Lung (tissue), 11 donors: ENCODE measurements at regions not wholly inside any gene's neighbourhood (a gene's known extent, or its start where the extent isn't known, plus 50 kb on each side); places are given as distances from the start of the nearest gene placed in this dataset.

Experiments
- ATAC-seq: fragments of 200-7000 bp; cut with Tn5 transposase; one replicate; pipeline ENCODE4 v1.9.1; 2020; ENCODE audit warnings: moderate number of reproducible peaks; ENCODE audit not compliant: insufficient read depth, low FRiP score
- DNase-seq, 3 donors: peaks; one replicate each; pipeline ENCODE4 v3.0.0-alpha.2; 2013 to 2017
- H3K27ac ChIP-seq, 2 donors: one replicate each; pipeline ENCODE4 v1.5.1; 2013; ENCODE audit warnings: mild to moderate bottlenecking in 2 of 2, moderate library complexity in 2 of 2, control low read depth in 1 of 2, inconsistent platforms in 1 of 2, low read depth in 1 of 2, low read length in 1 of 2
- H3K27me3 ChIP-seq, 3 donors: one replicate each; pipeline ENCODE4 v1.5.1; 2013; ENCODE audit warnings: low read length in 2 of 3; ENCODE audit not compliant: control insufficient read depth in 3 of 3, insufficient read depth in 3 of 3
- H3K36me3 ChIP-seq, 4 donors: one replicate each; pipeline ENCODE4 v1.5.1; 2013; ENCODE audit warnings: low read length in 4 of 4, mild to moderate bottlenecking in 1 of 4, moderate library complexity in 1 of 4; ENCODE audit not compliant: control insufficient read depth in 4 of 4, insufficient read depth in 4 of 4
- H3K4me1 ChIP-seq, 5 donors: one replicate each; pipeline ENCODE4 v1.5.1; 2013; ENCODE audit warnings: low read length in 5 of 5, mild to moderate bottlenecking in 2 of 5, moderate library complexity in 1 of 5; ENCODE audit not compliant: control insufficient read depth in 5 of 5, insufficient read depth in 5 of 5
- H3K4me3 ChIP-seq: one replicate; pipeline ENCODE4 v1.5.1; 2013; ENCODE audit warnings: mild to moderate bottlenecking, control low read depth, moderate library complexity
- H3K9ac ChIP-seq, 2 donors: one replicate each; pipeline ENCODE4 v1.5.1; 2013; ENCODE audit warnings: low read length in 2 of 2, control low read depth in 1 of 2; ENCODE audit not compliant: insufficient read depth in 1 of 2
- H3K9me3 ChIP-seq, 4 donors: one replicate each; pipeline ENCODE4 v1.5.1; 2013; ENCODE audit warnings: low read length in 3 of 4, mild to moderate bottlenecking in 1 of 4, moderate library complexity in 1 of 4; ENCODE audit not compliant: control insufficient read depth in 4 of 4, insufficient read depth in 3 of 4
- CTCF ChIP-seq: IDR thresholded peaks from 2 replicates; pipeline ENCODE4 v1.5.1; 2012; ENCODE audit warnings: mild to moderate bottlenecking; ENCODE audit errors: control extremely low read depth, extremely low read depth
- WGBS, 2 donors: extraction: QIAGEN DNeasy Blood & Tissue Kit; methylation state at CpG; one replicate each; pipeline ENCODE4 v1.1.7; 2013; 5-methylcytosine and 5-hydroxymethylcytosine counted together
- donor health status: control.
- donor health status: control.
- donor health status: Bipolar disorder and iron deficiency.
- donor health status: healthy.
- donor health status: DM: yes; HTN: yes; CAD: no.

GRCh38 chr1:162991444-162991843 lies 77.7 kb upstream of the RGS4 start:
- Histone ChIP-seq H3K4me1 (peaks cover 0 to 5% (median 0%) of the 10 kb centered on the region in 5 donors), H3K27ac (no peak overlapping the region), H3K27me3 (peaks cover 0 to 3% (median 0%) of the 10 kb centered on the region in 3 donors), H3K9me3 (no peaks in the 10 kb centered on the region), H3K4me3 (no peak overlapping the region), H3K36me3 (no peaks in the 10 kb centered on the region), H3K9ac (no peak overlapping the region)
- no peak for ATAC-seq
- WGBS, 2 donors, result 84 to 90% methylated on average over 6 of the region's 6 CpGs
- no peak for DNase-seq
- no peak for TF ChIP-seq CTCF

- Histone ChIP-seq H3K4me3 (no peak overlapping the region), H3K27ac (no peak overlapping the region), H3K4me1 (peaks cover 0 to 5% (median 0%) of the 10 kb centered on the region in 5 donors), H3K36me3 (no peaks in the 10 kb centered on the region), H3K9me3 (no peaks in the 10 kb centered on the region), H3K27me3 (peaks cover 0 to 3% (median 0%) of the 10 kb centered on the region in 3 donors), H3K9ac (no peak overlapping the region)
- no peak for DNase-seq
- no peak for TF ChIP-seq CTCF
- 88 to 92% methylated on average over 3 of the region's 3 CpGs for WGBS, 2 donors
- no peak for ATAC-seq
Measured at GRCh38 chr1:162990665-162991064, 78.5 kb upstream of the RGS4 start.

DNA sequence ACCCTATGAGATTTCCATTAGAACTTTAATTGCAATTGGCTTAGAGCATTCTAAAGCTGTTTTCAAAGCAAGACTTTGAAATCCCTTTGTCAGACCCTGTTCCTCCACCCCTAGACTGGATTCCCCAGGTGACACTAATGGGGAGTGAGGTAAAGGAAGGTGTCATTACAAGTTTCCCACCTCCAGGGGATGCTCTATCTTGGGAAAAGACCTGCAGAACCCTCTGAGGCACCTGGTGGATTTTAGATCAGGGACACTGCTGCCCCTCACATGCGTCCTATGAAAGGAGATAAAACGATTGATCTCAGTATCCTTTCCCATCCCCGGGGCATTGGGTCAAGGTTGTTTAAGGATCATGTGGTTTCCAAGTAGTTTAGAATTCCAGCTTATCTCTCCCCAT lies 80.3 kb upstream of the RGS4 start:
- DNase-seq (no peak), ATAC-seq (no peak)
- H3K27me3 ChIP-seq, result peaks cover 0 to 3% (median 0%) of the 10 kb centered on the region in 3 donors
- TF ChIP-seq CTCF, result no peak
- 68 to 75% methylated on average over 3 of the region's 3 CpGs for WGBS, 2 donors
- H3K36me3 ChIP-seq, result no peaks in the 10 kb centered on the region
- H3K9me3 ChIP-seq, result no peaks in the 10 kb centered on the region
- no peak overlapping the region for H3K27ac ChIP-seq
- peaks cover 0 to 5% (median 0%) of the 10 kb centered on the region in 5 donors for H3K4me1 ChIP-seq
- no peak overlapping the region for H3K9ac ChIP-seq
- H3K4me3 ChIP-seq, result no peak overlapping the region

- DNase-seq (no peak), ATAC-seq (no peak)
- H3K36me3 ChIP-seq, result no peaks in the 10 kb centered on the region
- no peaks in the 10 kb centered on the region for H3K4me1 ChIP-seq
- H3K27me3 ChIP-seq, result peaks cover 0 to 3% (median 0%) of the 10 kb centered on the region in 3 donors
- H3K9ac ChIP-seq, result no peak overlapping the region
- no peak overlapping the region for H3K4me3 ChIP-seq
- no peaks in the 10 kb centered on the region for H3K9me3 ChIP-seq
- TF ChIP-seq CTCF, result no peak
- 82 to 96% methylated on average over 1 of the region's 1 CpG for WGBS, 2 donors
- H3K27ac ChIP-seq, result no peak overlapping the region
Measured at GRCh38 chr1:162987866-162988265, 81.3 kb upstream of the RGS4 start.
